ENCODE measurements at regions not wholly inside any gene's neighbourhood (a gene's known extent, or its start where the extent isn't known, plus 50 kb on each side); places are given as distances from the start of the nearest gene placed in this dataset.
A peak's percentile ranks its signal among the peaks of the same experiment; 100 is the strongest.

- no peaks in the 10 kb centered on the region for H3K27me3 ChIP-seq (ENCODE audit: control insufficient read depth in 5 of 5, insufficient read depth in 4 of 5, low read length in 5 of 5)
- no peak overlapping the region for H3K9ac ChIP-seq (ENCODE audit: low read length in 5 of 5)
- H3K4me3 ChIP-seq (ENCODE audit: low read depth in 1 of 5, low read length in 5 of 5): no peak overlapping the region
- no peaks in the 10 kb centered on the region for H3K4me1 ChIP-seq (ENCODE audit: control insufficient read depth in 5 of 5, insufficient read depth in 5 of 5, low read length in 5 of 5)
- no peak overlapping the region for H3K27ac ChIP-seq (ENCODE audit: low read depth, low read length)
- no peaks in the 10 kb centered on the region for H3K9me3 ChIP-seq (ENCODE audit: control insufficient read depth in 5 of 5, low read length in 5 of 5)
- no peaks in the 10 kb centered on the region for H3K36me3 ChIP-seq (ENCODE audit: control insufficient read depth in 5 of 5, insufficient read depth in 5 of 5, low read length in 5 of 5)
These were observed 265.6 kb upstream of the FAR2 start for GRCh38 chr12:28883406-28883997.

GRCh38 chr12:28884904-28885679, 264.0 kb upstream of the FAR2 start:
- Histone ChIP-seq H3K27me3 (ENCODE audit: control insufficient read depth in 5 of 5, insufficient read depth in 4 of 5, low read length in 5 of 5) (no peaks in the 10 kb centered on the region), H3K4me1 (ENCODE audit: control insufficient read depth in 5 of 5, insufficient read depth in 5 of 5, low read length in 5 of 5) (no peaks in the 10 kb centered on the region), H3K9me3 (ENCODE audit: control insufficient read depth in 5 of 5, low read length in 5 of 5) (no peaks in the 10 kb centered on the region), H3K27ac (ENCODE audit: low read depth, low read length) (no peak overlapping the region), H3K9ac (ENCODE audit: low read length in 5 of 5) (no peak overlapping the region), H3K4me3 (ENCODE audit: low read depth in 1 of 5, low read length in 5 of 5) (no peak overlapping the region), H3K36me3 (ENCODE audit: control insufficient read depth in 5 of 5, insufficient read depth in 5 of 5, low read length in 5 of 5) (no peaks in the 10 kb centered on the region)

- H3K4me1 ChIP-seq (ENCODE audit: control insufficient read depth in 5 of 5, insufficient read depth in 5 of 5, low read length in 5 of 5): no peaks in the 10 kb centered on the region
- no peak overlapping the region for H3K4me3 ChIP-seq (ENCODE audit: low read depth in 1 of 5, low read length in 5 of 5)
- no peaks in the 10 kb centered on the region for H3K9me3 ChIP-seq (ENCODE audit: control insufficient read depth in 5 of 5, low read length in 5 of 5)
- H3K9ac ChIP-seq (ENCODE audit: low read length in 5 of 5): no peak overlapping the region
- H3K36me3 ChIP-seq (ENCODE audit: control insufficient read depth in 5 of 5, insufficient read depth in 5 of 5, low read length in 5 of 5): no peaks in the 10 kb centered on the region
- H3K27me3 ChIP-seq (ENCODE audit: control insufficient read depth in 5 of 5, insufficient read depth in 4 of 5, low read length in 5 of 5): no peaks in the 10 kb centered on the region
- no peak overlapping the region for H3K27ac ChIP-seq (ENCODE audit: low read depth, low read length)
These were observed 263.1 kb upstream of the FAR2 start for GRCh38 chr12:28885928-28886327.

- no peaks in the 10 kb centered on the region for H3K27me3 ChIP-seq (ENCODE audit: control insufficient read depth in 5 of 5, insufficient read depth in 4 of 5, low read length in 5 of 5)
- H3K36me3 ChIP-seq (ENCODE audit: control insufficient read depth in 5 of 5, insufficient read depth in 5 of 5, low read length in 5 of 5): no peaks in the 10 kb centered on the region
- no peak overlapping the region for H3K9ac ChIP-seq (ENCODE audit: low read length in 5 of 5)
- no peak overlapping the region for H3K27ac ChIP-seq (ENCODE audit: low read depth, low read length)
- no peaks in the 10 kb centered on the region for H3K4me1 ChIP-seq (ENCODE audit: control insufficient read depth in 5 of 5, insufficient read depth in 5 of 5, low read length in 5 of 5)
- no peaks in the 10 kb centered on the region for H3K9me3 ChIP-seq (ENCODE audit: control insufficient read depth in 5 of 5, low read length in 5 of 5)
- H3K4me3 ChIP-seq (ENCODE audit: low read depth in 1 of 5, low read length in 5 of 5): no peak overlapping the region
These were observed 261.6 kb upstream of the FAR2 start for GRCh38 chr12:28887461-28887990.

DNA sequence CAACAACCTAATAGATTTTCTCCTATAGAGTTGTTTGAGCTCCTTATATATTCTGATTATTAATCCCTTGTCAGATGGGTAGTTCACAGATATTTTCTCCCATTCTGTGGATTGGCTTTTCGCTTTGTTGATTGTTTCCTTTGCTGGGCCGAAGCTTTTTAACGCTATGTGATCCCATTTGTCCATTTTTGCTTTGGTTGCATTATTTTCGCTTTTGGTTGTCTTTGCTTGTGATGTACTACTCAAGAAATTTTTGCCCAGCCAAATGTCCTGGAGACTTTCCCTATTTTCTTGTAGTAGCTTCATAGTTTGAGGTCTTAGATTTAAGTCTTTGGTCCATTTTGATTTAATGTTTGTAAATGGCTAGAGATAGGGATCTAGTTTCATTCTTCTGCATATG, 258.4 kb upstream of the FAR2 start:
- Histone ChIP-seq H3K27ac (ENCODE audit: low read depth, low read length) (no peak overlapping the region), H3K9me3 (ENCODE audit: control insufficient read depth in 5 of 5, low read length in 5 of 5) (no peaks in the 10 kb centered on the region), H3K4me1 (ENCODE audit: control insufficient read depth in 5 of 5, insufficient read depth in 5 of 5, low read length in 5 of 5) (peaks cover 0 to 13% (median 0%) of the 10 kb centered on the region in 5 donors), H3K4me3 (ENCODE audit: low read depth in 1 of 5, low read length in 5 of 5) (no peak overlapping the region), H3K36me3 (ENCODE audit: control insufficient read depth in 5 of 5, insufficient read depth in 5 of 5, low read length in 5 of 5) (no peaks in the 10 kb centered on the region), H3K9ac (ENCODE audit: low read length in 5 of 5) (no peak overlapping the region), H3K27me3 (ENCODE audit: control insufficient read depth in 5 of 5, insufficient read depth in 4 of 5, low read length in 5 of 5) (no peaks in the 10 kb centered on the region)

DNA sequence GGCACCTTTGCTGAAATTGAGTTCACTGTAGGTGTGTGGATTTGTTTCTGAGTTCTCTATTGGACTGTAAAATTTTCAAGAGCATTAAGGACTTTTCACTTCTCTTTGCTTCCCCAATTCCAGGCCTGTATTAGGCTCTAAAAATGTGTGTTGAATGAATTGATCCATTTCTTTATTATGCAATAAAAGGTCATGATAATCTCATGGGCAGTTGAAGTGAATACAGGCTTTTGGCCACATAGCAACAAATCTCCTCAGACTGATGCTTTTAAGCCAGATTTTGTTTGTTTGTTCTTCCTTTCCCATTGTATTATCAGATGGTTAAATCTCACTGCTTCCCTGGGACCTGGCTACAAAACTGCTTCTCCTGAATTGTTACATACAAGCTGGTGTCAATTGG, 258.0 kb upstream of the FAR2 start:
- H3K36me3 ChIP-seq (ENCODE audit: control insufficient read depth in 5 of 5, insufficient read depth in 5 of 5, low read length in 5 of 5): no peaks in the 10 kb centered on the region
- H3K9ac ChIP-seq (ENCODE audit: low read length in 5 of 5): no peak overlapping the region
- no peaks in the 10 kb centered on the region for H3K27me3 ChIP-seq (ENCODE audit: control insufficient read depth in 5 of 5, insufficient read depth in 4 of 5, low read length in 5 of 5)
- no peak overlapping the region for H3K4me3 ChIP-seq (ENCODE audit: low read depth in 1 of 5, low read length in 5 of 5)
- no peak overlapping the region for H3K27ac ChIP-seq (ENCODE audit: low read depth, low read length)
- peaks cover 0 to 13% (median 0%) of the 10 kb centered on the region in 5 donors for H3K4me1 ChIP-seq (ENCODE audit: control insufficient read depth in 5 of 5, insufficient read depth in 5 of 5, low read length in 5 of 5)
- no peaks in the 10 kb centered on the region for H3K9me3 ChIP-seq (ENCODE audit: control insufficient read depth in 5 of 5, low read length in 5 of 5)

DNA sequence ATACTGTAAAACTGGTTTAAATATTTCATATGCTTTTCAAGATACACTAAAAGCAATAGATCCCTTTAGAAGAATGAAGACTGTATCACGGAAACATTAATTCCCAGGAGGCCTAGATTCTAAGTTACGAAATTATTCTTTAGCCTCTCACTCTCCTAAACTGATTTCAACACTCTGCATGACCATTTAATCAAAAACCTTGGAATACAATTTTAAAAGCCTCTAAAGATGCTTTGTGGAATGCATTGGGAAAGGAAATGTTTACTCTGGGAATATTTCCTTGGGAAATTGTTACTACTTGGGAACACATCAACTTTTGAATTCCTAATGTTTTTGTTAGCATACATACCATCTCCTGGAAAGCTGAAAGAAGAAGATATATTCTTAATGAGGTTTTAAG, 255.7 kb upstream of the FAR2 start:
- H3K4me3 ChIP-seq (ENCODE audit: low read depth in 1 of 5, low read length in 5 of 5): no peak overlapping the region
- H3K9me3 ChIP-seq (ENCODE audit: control insufficient read depth in 5 of 5, low read length in 5 of 5): no peaks in the 10 kb centered on the region
- H3K27ac ChIP-seq (ENCODE audit: low read depth, low read length): peak overlapping the region; percentile 25
- H3K27me3 ChIP-seq (ENCODE audit: control insufficient read depth in 5 of 5, insufficient read depth in 4 of 5, low read length in 5 of 5): no peaks in the 10 kb centered on the region
- peaks cover 0 to 13% (median 0%) of the 10 kb centered on the region in 5 donors for H3K4me1 ChIP-seq (ENCODE audit: control insufficient read depth in 5 of 5, insufficient read depth in 5 of 5, low read length in 5 of 5)
- H3K36me3 ChIP-seq (ENCODE audit: control insufficient read depth in 5 of 5, insufficient read depth in 5 of 5, low read length in 5 of 5): no peaks in the 10 kb centered on the region
- H3K9ac ChIP-seq (ENCODE audit: low read length in 5 of 5): no peak overlapping the region

DNA sequence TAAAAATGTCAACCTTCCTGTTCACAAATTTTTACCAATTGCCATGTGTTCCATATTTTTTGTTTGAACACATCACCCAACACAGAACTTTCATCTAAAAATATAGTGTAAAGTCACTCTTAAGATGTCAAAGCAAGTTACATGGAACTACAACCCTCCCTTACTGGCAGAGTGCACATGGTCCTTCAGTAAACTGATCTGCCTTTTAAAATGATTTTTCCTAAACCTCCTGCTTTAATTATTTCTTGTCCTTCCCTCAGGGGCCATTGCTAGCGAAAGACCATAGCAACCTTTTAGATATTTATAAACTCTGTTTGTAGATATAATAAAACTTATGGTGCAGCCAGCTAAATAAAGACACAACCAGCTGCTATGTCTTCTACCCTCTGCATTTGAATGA, 255.2 kb upstream of the FAR2 start:
- Histone ChIP-seq H3K36me3 (ENCODE audit: control insufficient read depth in 5 of 5, insufficient read depth in 5 of 5, low read length in 5 of 5) (no peaks in the 10 kb centered on the region), H3K9me3 (ENCODE audit: control insufficient read depth in 5 of 5, low read length in 5 of 5) (no peaks in the 10 kb centered on the region), H3K27me3 (ENCODE audit: control insufficient read depth in 5 of 5, insufficient read depth in 4 of 5, low read length in 5 of 5) (no peaks in the 10 kb centered on the region), H3K4me3 (ENCODE audit: low read depth in 1 of 5, low read length in 5 of 5) (no peak overlapping the region), H3K4me1 (ENCODE audit: control insufficient read depth in 5 of 5, insufficient read depth in 5 of 5, low read length in 5 of 5) (peaks cover 0 to 13% (median 0%) of the 10 kb centered on the region in 5 donors), H3K27ac (ENCODE audit: low read depth, low read length) (peak overlapping the region; percentile 17), H3K9ac (ENCODE audit: low read length in 5 of 5) (no peak overlapping the region)

DNA sequence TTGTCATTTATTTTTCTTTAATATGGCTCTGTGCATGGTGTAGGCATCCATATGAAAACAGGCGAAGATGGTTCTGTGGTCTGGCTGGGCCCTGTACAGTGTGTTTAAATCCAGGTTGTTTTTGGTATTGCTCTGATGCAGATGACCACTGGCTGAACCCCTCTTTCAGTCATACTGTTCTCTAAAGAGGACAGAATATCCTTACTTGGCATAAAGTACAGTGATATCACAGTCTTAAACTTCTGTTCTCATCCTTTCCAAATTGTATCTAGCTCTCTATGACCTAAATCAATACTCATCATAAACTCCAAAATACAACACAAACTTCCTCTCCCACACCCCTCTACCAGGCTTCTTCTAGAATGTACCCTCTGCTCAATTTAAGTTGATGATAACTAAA, 252.7 kb upstream of the FAR2 start:
- peaks cover 0 to 6% (median 5%) of the 10 kb centered on the region in 5 donors for H3K9me3 ChIP-seq (ENCODE audit: control insufficient read depth in 5 of 5, low read length in 5 of 5)
- H3K27me3 ChIP-seq (ENCODE audit: control insufficient read depth in 5 of 5, insufficient read depth in 4 of 5, low read length in 5 of 5): no peaks in the 10 kb centered on the region
- H3K4me1 ChIP-seq (ENCODE audit: control insufficient read depth in 5 of 5, insufficient read depth in 5 of 5, low read length in 5 of 5): peaks cover 0 to 13% (median 0%) of the 10 kb centered on the region in 5 donors
- H3K36me3 ChIP-seq (ENCODE audit: control insufficient read depth in 5 of 5, insufficient read depth in 5 of 5, low read length in 5 of 5): no peaks in the 10 kb centered on the region
- H3K27ac ChIP-seq (ENCODE audit: low read depth, low read length): no peak overlapping the region
- no peak overlapping the region for H3K4me3 ChIP-seq (ENCODE audit: low read depth in 1 of 5, low read length in 5 of 5)
- H3K9ac ChIP-seq (ENCODE audit: low read length in 5 of 5): no peak overlapping the region

DNA sequence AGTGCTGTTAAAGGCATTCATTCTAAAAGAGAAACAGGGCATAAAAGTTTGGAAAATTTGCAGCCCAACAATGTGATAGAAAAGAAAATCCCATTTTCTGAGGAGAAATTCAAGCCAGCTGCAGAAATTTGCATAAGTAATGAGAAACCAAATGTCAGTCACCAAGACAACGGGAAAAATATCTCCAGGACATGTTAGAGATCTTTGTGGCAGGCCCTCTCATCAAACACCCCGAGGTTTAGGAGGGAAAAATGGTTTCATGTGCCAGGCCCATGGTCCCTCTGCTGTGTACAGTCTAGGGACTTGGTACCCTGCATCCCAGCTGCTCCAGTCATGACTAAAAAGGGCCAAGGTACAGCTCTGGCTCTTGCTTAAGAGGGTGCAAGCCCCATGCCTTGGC, 251.0 kb upstream of the FAR2 start:
- Histone ChIP-seq H3K4me3 (ENCODE audit: low read depth in 1 of 5, low read length in 5 of 5) (no peak overlapping the region), H3K36me3 (ENCODE audit: control insufficient read depth in 5 of 5, insufficient read depth in 5 of 5, low read length in 5 of 5) (no peaks in the 10 kb centered on the region), H3K4me1 (ENCODE audit: control insufficient read depth in 5 of 5, insufficient read depth in 5 of 5, low read length in 5 of 5) (peaks cover 0 to 10% (median 0%) of the 10 kb centered on the region in 5 donors), H3K27me3 (ENCODE audit: control insufficient read depth in 5 of 5, insufficient read depth in 4 of 5, low read length in 5 of 5) (no peaks in the 10 kb centered on the region), H3K27ac (ENCODE audit: low read depth, low read length) (no peak overlapping the region), H3K9me3 (ENCODE audit: control insufficient read depth in 5 of 5, low read length in 5 of 5) (peaks cover 0 to 10% (median 8%) of the 10 kb centered on the region in 5 donors), H3K9ac (ENCODE audit: low read length in 5 of 5) (no peak overlapping the region)
